Muscle of leg (tissue), 3 donors: ENCODE measurements at regions not wholly inside any gene's neighbourhood (a gene's known extent, or its start where the extent isn't known, plus 50 kb on each side); places are given as distances from the start of the nearest gene placed in this dataset.

ENCODE experiments used
- DNase-seq: peaks from one replicate; pipeline ENCODE4 v3.0.0; 2013
- H3K27ac ChIP-seq: one replicate; pipeline ENCODE4 v1.5.1; 2013; ENCODE audit warnings: mild to moderate bottlenecking, low read length, control low read depth
- H3K27me3 ChIP-seq: one replicate; pipeline ENCODE4 v1.6.1; 2013; ENCODE audit warnings: low read length; ENCODE audit not compliant: control insufficient read depth, insufficient read depth
- H3K36me3 ChIP-seq: one replicate; pipeline ENCODE4 v1.6.1; 2013; ENCODE audit warnings: low read length; ENCODE audit not compliant: control insufficient read depth, insufficient read depth
- H3K4me1 ChIP-seq: one replicate; pipeline ENCODE4 v1.6.1; 2013; ENCODE audit warnings: low read length; ENCODE audit not compliant: control insufficient read depth, insufficient read depth
- H3K4me3 ChIP-seq: one replicate; pipeline ENCODE4 v1.5.1; 2013; ENCODE audit warnings: low read length, control low read depth
- H3K9me3 ChIP-seq: replicated peaks from 2 replicates; pipeline ENCODE4 v1.6.1; 2013; ENCODE audit warnings: low read depth, low read length; ENCODE audit not compliant: control insufficient read depth
- WGBS: methylation state at CpG from one replicate; pipeline ENCODE4 v1.1.5; 2013; ENCODE audit warnings: missing lambda C conversion rate; ENCODE audit not compliant: insufficient coverage; 5-methylcytosine and 5-hydroxymethylcytosine counted together

- Histone ChIP-seq H3K4me1 (peaks cover 3% of the 10 kb centered on the region), H3K4me3 (no peak overlapping the region), H3K36me3 (no peaks in the 10 kb centered on the region), H3K27ac (no peak overlapping the region), H3K9me3 (peaks cover 7% of the 10 kb centered on the region), H3K27me3 (no peaks in the 10 kb centered on the region)
- 100% methylated on average over 1 of the region's 1 CpG for WGBS
- DNase-seq: no peak
These were observed 69.5 kb downstream of the XCL2 start for GRCh38 chr1:168474322-168474721.

GRCh38 chr1:168473126-168473525 is 70.7 kb downstream of the XCL2 start:
- Histone ChIP-seq H3K27me3 (no peaks in the 10 kb centered on the region), H3K9me3 (peaks cover 7% of the 10 kb centered on the region), H3K27ac (no peak overlapping the region), H3K4me1 (peaks cover 7% of the 10 kb centered on the region), H3K4me3 (no peak overlapping the region), H3K36me3 (no peaks in the 10 kb centered on the region)
- no peak for DNase-seq

- 100% methylated on average over 1 of the region's 2 CpGs for WGBS
- no peaks in the 10 kb centered on the region for H3K36me3 ChIP-seq
- H3K4me3 ChIP-seq: no peak overlapping the region
- no peak for DNase-seq
- H3K9me3 ChIP-seq: peaks cover 7% of the 10 kb centered on the region
- H3K27ac ChIP-seq: no peak overlapping the region
- peaks cover 9% of the 10 kb centered on the region for H3K4me1 ChIP-seq
- no peaks in the 10 kb centered on the region for H3K27me3 ChIP-seq
These were observed 71.6 kb downstream of the XCL2 start for GRCh38 chr1:168472223-168472622.

- H3K4me3 ChIP-seq: no peak overlapping the region
- peaks cover 7% of the 10 kb centered on the region for H3K9me3 ChIP-seq
- no peaks in the 10 kb centered on the region for H3K27me3 ChIP-seq
- DNase-seq: peak; percentile 76
- H3K36me3 ChIP-seq: no peaks in the 10 kb centered on the region
- H3K4me1 ChIP-seq: peaks cover 17% of the 10 kb centered on the region
- H3K27ac ChIP-seq: no peak overlapping the region
- WGBS: no CpG with 5 or more reads among the region's 1 CpG
These were observed 72.8 kb downstream of the XCL2 start for GRCh38 chr1:168470901-168471431.

GRCh38 chr1:168469690-168470089 is 74.1 kb downstream of the XCL2 start:
- no peaks in the 10 kb centered on the region for H3K36me3 ChIP-seq
- peak overlapping the region; percentile 43 for H3K27ac ChIP-seq
- DNase-seq: peak; percentile 90
- peaks cover 20% of the 10 kb centered on the region for H3K4me1 ChIP-seq
- H3K27me3 ChIP-seq: no peaks in the 10 kb centered on the region
- WGBS: 13% methylated on average over 3 of the region's 6 CpGs
- H3K9me3 ChIP-seq: peaks cover 6% of the 10 kb centered on the region
- no peak overlapping the region for H3K4me3 ChIP-seq

- no peak overlapping the region for H3K4me3 ChIP-seq
- peak; percentile 58 for DNase-seq
- no peaks in the 10 kb centered on the region for H3K27me3 ChIP-seq
- no peaks in the 10 kb centered on the region for H3K36me3 ChIP-seq
- H3K27ac ChIP-seq: peak overlapping the region; percentile 23
- H3K9me3 ChIP-seq: no peaks in the 10 kb centered on the region
- H3K4me1 ChIP-seq: peaks cover 20% of the 10 kb centered on the region
These were observed 75.0 kb downstream of the XCL2 start for GRCh38 chr1:168468822-168469221.

GRCh38 chr1:168468042-168468809 is 75.6 kb downstream of the XCL2 start:
- DNase-seq: peak; percentile 25
- Histone ChIP-seq H3K27ac (peak overlapping the region; percentile 21), H3K36me3 (no peaks in the 10 kb centered on the region), H3K4me1 (peaks cover 20% of the 10 kb centered on the region), H3K27me3 (no peaks in the 10 kb centered on the region), H3K4me3 (no peak overlapping the region), H3K9me3 (no peaks in the 10 kb centered on the region)
- 43% methylated on average over 2 of the region's 5 CpGs for WGBS

GRCh38 chr1:168467452-168467851 is 76.3 kb downstream of the XCL2 start:
- no peaks in the 10 kb centered on the region for H3K27me3 ChIP-seq
- no peak overlapping the region for H3K4me3 ChIP-seq
- no peak overlapping the region for H3K27ac ChIP-seq
- WGBS: no CpG with 5 or more reads among the region's 3 CpGs
- H3K4me1 ChIP-seq: peaks cover 20% of the 10 kb centered on the region
- no peak for DNase-seq
- H3K36me3 ChIP-seq: no peaks in the 10 kb centered on the region
- H3K9me3 ChIP-seq: no peaks in the 10 kb centered on the region

- Histone ChIP-seq H3K27me3 (no peaks in the 10 kb centered on the region), H3K4me1 (peaks cover 20% of the 10 kb centered on the region), H3K9me3 (no peaks in the 10 kb centered on the region), H3K27ac (peak overlapping the region; percentile 56), H3K4me3 (no peak overlapping the region), H3K36me3 (no peaks in the 10 kb centered on the region)
- DNase-seq: peak; percentile 46
- 100% methylated on average over 1 of the region's 1 CpG for WGBS
These were observed 77.1 kb downstream of the XCL2 start for GRCh38 chr1:168466714-168467131.

GRCh38 chr1:168466092-168466713 is 77.6 kb downstream of the XCL2 start:
- no peak overlapping the region for H3K4me3 ChIP-seq
- H3K36me3 ChIP-seq: no peaks in the 10 kb centered on the region
- peaks cover 20% of the 10 kb centered on the region for H3K4me1 ChIP-seq
- DNase-seq: peak; percentile 86
- WGBS: 11% methylated on average over 3 of the region's 5 CpGs
- H3K9me3 ChIP-seq: peaks cover 1% of the 10 kb centered on the region
- H3K27me3 ChIP-seq: no peaks in the 10 kb centered on the region
- H3K27ac ChIP-seq: peak overlapping the region; percentile 63
